GM19351 (cell line): ENCODE measurements at regions not wholly inside any gene's neighbourhood (a gene's known extent, or its start where the extent isn't known, plus 50 kb on each side); places are given as distances from the start of the nearest gene placed in this dataset.
"Not testable (repeated sequence)": the region's sequence is repeated elsewhere in the genome, so short reads cannot be mapped to it uniquely, and the experiment has no call there.

Experiments
- ATAC-seq: cut with Tn5 transposase; IDR thresholded peaks from one replicate; pipeline ENCODE4 v1.9.1; 2021; ENCODE audit warnings: mild to moderate bottlenecking, moderate library complexity; ENCODE audit not compliant: unreplicated experiment

DNA sequence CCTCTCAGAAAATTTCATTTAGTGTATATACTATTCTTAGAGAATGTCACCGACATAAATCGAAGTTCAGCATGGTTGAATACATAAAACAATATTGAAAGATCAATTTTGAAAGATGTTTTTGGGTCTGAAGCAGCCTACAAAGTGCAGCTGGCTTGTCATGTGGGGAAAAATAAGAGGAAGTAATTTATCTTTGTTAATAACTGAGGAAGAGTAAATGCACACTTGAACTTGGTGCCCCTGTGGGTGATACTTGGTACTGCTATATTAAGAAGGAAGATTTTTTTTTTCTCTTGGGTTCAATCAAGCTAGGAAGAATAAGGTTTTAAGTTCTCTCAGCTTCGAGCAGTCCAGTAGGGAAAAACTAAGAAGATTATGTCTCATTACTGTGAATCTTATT is 661.3 kb downstream of the RPL10L start:
- ATAC-seq = no peak

DNA sequence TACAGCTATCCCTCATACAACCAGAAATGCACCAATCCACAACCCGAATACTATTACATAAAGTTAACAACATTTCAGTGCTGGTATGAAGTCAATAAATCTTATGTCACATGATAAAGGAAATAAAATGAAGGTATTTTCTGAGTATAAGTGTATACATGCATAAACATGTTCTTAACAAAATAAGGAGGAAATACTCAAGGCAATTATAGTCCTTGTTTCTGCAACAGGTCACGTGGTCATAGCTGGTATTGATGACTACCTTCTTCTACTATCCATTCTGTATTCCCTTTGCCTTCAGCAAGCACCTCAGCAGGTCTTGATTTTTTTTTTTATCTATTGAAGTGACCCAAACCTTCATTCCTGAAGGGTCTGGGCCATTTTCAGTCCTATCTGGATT is 675.6 kb downstream of the RPL10L start:
- ATAC-seq = no peak

DNA sequence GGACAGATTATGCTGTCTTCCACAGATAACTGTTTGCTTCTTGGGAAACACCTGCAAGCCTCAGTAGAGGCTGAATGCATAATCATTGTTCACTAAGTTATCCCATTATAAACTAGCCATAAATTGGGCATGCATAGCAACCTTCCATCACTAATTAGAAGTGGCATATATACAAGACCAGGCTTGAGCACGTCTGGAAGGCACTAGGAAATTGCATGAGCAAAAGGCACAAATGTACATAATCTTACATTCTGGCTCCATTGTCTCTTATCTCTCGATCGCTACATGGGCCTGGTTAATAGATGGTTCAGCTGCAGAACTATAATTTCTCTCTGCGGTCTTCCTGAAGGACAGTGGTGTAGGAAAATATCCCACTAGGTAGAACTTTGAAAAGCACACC is 679.2 kb downstream of the RPL10L start:
- ATAC-seq = no peak

DNA sequence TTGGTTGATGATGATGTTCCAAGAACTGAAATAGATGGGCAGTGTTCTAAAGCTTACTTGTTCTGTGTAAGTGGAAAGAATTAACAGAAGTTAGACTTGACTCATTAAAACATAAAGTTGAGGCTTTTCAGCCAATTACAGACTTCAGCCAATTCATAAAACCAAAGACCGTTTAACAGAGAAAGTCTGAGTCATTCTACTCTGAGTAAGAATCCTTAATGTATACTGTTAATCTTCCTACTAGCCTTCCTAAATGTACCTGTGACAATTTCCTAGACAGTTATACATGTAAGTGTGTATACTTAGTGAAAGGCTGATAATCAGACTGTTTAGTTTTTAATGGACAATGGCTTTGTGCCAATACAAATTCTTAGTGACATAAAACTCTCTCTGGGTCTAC is 681.0 kb downstream of the RPL10L start:
- ATAC-seq = no peak

DNA sequence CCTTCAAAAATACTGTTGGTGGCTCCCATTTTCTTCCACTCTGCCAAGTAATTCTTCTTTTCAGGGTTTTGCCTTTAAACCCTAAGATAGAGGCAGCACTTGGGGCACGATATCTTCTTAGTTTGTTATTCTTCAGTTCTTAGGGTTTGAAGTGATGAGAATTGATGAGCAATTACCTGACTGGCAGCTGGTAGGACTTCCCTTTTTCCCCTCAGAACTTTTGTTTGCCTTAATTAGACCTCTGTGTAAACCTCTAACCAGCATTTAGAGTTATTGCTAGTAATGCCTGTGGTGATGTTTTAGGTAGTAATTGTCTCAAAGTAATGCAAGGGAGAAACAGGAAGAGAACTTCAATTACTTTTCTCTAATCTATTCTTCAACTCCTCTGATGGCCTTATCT is 683.5 kb downstream of the RPL10L start:
- no peak for ATAC-seq

DNA sequence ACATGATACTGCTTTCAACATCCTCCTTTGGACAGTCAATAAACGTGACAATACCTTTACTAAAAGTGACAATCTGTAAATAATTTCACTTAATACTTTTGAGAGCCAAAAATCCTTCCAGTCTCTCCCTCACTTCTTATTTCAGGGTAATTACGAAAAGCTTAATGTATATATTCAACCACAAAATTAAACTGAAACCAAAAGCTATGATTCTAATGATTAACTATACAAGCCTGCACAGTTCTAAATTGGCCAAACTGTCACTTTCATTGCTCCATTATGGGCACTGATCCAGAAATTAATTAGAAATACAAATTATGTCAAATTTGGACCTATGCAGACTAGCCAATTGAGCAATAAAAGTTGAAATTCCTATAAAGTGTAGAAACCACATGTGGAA is 696.5 kb upstream of the MIS18BP1 start:
- no peak for ATAC-seq

DNA sequence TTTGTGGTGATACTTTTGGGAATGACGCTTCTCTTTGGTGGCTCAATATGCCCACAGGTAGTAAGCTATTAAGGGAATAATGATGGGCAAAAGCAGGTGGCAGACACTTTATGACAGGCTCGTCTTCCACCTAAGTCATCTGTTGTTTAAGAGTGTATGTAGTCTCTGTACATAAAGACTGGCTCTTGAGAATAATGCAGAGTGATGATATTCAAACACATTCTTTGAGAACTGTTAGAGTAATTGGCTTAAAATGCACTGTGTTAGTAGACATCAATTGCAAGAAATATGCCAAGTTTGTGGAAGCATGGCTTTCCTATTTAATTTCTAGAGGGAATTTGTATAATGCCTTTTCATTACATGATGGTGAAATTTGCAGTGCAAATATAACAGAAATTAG is 694.8 kb upstream of the MIS18BP1 start:
- ATAC-seq = no peak

DNA sequence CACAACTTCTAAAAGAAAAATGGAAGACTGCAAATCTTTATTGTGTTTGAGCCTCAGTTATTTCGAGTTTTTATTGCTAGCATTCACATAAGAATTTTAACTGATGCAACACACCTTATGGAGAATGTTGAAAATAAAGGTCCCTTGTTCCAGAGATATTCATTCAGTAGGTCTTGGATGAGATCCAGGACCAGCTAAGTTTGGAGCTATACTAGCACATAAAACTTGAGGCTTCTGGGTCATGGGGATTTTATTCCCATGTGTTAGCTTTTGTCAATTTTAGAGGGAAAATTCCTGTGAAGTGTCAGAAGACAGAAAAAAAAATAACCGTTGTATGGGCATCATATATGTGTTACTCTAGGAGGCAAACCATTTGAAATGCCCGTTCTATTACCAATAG is 693.2 kb upstream of the MIS18BP1 start:
- no peak for ATAC-seq

DNA sequence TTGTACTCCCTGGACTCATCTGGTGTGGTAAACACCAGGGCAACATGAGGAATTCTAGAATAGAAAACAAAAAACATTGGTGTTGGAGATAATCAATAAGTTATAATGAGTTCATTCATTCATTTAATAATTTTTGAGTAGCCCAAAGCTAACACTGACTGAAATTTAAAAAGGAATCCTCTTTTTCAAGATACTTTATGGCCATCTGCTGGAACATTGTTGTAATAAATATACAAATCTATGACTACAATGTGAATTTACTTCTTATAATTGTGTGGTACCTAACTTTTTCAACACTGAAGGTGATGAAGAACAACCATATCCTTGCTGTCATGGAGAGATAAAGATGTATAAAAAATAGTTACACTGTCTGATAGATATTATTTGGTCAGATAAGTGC is 687.3 kb upstream of the MIS18BP1 start:
- ATAC-seq = no peak

DNA sequence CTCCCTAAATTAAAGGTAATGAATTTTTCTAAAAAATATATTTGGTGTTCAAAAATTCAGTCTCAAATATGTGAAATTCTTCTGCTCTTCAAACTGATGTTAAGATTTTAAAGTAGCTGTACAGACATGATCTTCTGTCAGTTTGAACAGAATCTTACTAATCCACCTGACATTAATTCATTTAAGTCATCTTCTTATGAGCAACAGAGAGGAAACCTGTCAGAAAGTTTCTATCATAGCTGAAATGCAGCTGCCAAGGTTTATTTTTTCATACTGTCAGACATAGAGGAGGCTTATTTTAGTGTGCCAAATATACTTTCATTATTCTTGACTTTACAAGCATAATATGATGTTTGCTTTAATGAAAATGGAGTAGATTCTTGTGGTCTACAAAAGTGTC is 686.6 kb upstream of the MIS18BP1 start:
- no peak for ATAC-seq

DNA sequence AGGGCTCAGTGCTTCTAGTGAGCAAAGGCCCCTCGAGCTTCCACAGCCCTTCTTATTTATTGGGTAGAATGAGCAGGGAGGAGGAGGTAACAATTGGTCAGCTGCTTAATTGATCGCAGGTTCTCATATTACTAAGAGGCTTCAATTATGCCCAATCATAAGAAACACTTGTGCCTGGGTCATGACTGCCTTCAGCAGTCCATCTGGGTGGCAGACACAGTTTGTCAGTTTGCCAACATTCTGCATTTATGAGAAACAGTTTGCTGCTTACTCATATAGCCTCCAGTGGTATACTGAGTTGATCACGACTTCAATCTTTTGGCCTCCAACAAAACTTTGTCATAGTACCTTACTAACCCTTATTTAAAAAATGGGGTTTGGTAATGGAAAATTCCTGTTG is 667.0 kb upstream of the MIS18BP1 start:
- not testable (repeated sequence) for ATAC-seq

DNA sequence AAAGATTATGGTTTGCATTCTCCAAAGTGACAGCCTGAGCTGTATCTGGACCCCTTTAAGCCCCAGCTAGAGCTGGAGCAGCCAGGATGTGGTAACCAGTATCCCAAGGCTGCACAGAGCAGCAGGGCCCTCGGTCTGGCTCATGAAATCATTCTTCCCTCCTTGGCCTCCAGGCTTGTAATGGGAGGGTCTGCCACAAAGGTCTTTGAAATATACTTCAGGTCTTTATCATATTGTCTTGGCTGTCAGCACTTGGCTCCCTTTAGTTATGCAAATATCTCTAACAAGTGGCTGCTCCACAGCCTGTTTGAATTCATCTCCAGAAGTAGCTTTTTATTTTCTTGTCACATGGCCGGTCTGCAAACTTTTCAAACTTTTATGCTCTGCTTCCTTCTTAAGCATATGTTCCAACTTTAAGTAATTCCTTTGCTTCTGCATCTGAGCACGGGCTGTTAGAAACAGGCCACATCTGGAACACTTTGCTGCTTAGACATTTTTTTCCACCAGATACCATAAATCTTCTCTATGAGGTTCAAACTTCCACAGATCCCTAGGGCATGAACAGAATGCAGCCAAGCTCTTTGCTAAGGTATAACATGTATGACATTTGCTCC is 663.4 kb upstream of the MIS18BP1 start:
- ATAC-seq = no peak

DNA sequence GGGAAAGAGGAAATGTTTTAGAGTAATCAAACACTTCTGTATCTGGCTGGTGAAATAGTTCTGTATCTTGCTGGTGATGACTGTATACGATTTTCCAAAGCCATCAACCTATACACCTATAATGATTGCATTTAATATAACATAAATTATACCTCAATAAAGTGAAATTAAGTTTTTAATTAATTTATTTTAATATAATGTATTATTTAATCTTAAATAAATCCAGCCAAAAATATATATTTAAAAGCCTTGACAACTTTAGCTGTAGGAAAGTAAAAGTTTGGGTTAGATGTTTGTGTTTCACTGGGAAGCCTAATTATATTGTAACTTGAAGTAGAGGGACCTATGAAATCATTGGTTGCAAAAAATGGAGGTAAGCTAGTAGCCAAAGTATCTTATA is 654.8 kb upstream of the MIS18BP1 start:
- no peak for ATAC-seq

DNA sequence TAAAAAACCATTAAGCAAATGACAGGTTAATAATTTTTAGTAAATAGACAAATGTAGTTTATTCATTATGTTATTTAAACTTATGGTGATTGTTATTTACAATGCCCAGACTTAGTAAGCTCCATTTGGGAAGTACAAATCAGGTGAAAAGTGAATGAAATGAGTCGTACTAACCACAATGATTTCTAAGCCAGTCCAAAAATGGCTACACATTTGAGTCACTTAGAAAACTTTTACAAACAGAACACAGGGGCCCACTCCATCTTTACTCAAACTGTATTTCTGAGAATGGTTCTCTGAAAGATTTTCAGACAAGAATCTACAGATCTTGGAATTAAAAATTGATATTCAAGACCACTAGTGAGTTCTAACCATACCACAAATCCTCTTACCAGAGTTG is 653.3 kb upstream of the MIS18BP1 start:
- peak; percentile 80 for ATAC-seq

DNA sequence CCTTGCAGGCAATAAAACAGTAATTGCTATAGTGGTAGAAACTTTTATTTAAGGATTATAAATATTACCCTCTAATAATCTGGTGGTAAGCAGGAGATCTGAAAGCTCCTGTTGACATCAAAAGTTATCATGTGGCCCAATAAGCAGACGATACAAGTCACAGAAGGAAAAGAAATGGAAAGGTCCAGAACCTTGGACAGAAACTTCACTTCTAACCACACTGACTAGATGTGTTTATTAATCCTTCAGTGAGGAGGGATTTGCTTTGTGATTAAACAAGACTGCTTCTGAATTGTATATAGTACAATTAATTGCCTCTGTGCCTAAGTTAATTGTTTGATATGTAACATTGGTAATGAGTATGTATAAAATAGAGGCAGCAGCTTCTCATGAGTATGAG is 652.7 kb upstream of the MIS18BP1 start:
- ATAC-seq = no peak

DNA sequence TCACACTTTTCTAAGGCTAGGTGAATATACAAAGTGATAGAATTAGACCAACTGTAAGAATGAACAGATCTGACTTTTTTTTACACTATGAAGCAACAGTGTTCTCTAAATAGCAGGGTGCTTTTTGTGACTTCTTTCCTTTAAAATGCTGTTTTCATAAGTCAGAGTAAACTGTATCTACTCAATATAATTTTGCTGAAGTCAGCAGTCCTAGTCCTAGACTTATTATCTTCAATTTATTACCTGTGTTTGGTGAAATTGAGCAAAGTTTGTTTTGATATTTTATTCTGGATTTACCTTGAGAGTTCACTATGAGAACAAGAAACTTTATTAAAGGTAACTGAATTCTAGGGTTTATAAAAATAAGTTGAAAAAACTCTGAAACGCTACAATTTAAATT is 651.3 kb upstream of the MIS18BP1 start:
- no peak for ATAC-seq

DNA sequence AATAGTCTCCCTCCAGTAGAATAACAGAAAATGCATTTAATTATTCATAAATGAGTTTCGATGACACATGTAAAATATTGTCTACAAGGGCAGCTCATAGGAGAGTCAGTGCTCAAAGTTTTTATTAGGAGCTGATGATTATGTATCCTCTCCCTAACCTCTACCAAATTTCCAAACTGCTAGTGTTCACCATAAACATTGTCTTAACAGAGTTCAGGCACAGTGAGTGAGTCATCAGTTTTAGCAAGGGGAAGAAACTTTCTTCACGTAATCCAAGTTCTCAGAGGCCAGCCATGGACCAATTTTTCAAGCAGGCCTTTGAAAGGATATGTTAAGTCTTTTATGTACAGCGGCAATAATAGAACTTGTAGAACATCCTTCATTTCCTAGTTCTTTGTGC is 649.2 kb upstream of the MIS18BP1 start:
- ATAC-seq = no peak

DNA sequence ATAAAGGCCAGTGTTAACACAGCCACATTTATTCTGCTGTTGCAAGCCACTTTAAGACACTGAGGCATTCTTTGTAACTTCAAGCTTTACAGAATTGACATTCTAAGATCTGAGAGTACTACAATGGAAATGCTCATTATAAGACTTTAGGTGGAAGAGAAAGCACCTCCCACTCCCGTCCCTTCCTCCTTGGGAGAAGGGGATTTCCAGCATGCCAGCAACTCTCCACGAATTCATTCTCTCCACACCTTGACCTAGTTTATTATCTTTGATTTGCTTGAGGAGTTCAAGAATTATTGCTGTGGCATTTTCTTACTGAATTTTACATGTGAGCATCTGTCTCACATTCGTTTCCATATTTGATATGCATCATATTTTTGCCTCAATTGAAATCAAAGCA is 644.4 kb upstream of the MIS18BP1 start:
- no peak for ATAC-seq

DNA sequence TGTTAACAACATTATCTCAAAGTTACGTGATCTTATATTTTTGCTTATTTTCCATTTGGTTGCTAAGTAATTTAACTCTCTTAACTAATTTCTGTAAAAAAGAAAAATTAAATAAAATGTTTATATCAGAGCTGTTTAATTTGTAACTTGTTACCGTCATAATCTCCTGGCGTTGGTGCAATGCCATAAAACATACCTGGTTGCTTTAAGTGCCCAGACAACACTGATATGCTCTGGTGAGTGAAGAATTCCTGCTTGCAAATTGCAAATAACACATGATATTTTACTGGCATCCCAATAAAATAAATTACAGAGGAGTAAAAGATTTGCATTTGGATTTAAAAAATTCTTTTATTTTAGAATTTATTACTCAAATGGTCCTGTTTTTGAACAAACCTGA is 640.1 kb upstream of the MIS18BP1 start:
- no peak for ATAC-seq

DNA sequence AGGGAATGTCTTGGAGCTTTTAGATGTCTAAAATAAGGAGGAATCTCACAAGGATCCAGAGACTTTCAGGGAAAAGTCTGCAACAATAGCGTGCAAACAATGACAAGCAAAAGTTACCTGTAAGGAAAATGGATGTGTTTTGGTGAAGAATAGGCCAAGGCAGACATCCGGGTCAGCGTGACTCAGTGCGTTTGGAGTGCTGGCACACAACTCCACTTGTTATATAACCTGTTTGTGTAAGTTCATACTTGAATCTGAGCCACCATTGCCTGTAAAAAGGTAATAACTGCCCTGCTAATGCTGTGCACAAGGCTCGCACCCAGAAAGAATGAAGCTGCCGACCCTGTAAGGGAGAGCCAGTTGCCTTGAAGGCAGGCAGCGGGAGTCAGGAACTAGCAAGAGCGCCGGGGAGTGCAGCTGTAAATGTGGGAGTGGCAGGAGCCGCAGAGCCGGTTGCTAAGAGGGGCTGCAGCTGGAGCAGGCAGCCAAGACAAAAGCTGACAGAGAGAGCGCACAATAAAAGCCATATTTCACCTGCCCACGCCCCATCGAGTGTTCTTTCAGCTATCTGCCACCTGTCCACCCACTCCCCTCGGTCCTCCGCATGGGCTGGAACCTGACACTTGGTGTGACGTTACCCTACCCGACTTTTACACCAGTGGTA is 638.5 kb upstream of the MIS18BP1 start:
- no peak for ATAC-seq

DNA sequence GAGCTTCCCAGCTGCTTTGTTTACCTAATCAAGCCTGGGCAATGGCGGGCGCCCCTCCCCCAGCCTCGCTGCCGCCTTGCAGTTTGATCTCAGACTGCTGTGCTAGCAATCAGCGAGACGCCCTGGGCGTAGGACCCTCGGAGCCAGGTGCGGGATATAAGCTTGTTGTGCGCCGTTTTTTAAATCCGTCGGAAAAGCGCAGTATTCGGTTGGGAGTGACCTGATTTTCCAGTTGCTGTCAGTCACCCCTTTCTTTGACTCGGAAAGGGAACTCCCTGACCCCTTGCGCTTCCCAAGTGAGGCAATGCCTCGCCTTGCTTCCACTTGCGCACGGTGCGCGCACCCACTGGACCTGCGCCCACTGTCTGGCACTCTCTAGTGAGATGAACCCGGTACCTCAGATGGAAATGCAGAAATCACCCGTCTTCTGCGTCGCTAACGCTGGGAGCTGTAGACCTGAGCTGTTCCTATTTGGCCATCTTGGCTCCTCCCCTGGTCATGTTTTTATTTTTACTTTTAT is 635.8 kb upstream of the MIS18BP1 start:
- ATAC-seq = not testable (repeated sequence)

DNA sequence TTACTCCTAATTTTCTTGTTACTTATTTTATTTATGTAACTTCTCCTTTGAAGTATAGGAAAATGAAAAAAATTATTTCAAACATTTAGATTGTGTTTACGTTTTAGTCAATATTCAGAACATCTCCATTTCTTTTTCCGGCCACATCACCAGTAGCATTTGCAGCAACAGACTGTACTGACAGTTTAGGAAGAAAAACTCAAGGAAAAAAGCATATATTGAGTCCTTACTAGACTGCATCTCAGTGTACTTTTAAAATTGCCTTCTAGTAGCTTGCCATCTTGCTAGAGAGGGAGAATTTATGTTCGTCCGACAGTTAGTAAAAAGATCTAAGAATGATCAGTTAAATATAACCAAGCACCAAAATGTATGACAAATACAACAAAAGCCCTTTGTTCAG is 625.0 kb upstream of the MIS18BP1 start:
- ATAC-seq = no peak

DNA sequence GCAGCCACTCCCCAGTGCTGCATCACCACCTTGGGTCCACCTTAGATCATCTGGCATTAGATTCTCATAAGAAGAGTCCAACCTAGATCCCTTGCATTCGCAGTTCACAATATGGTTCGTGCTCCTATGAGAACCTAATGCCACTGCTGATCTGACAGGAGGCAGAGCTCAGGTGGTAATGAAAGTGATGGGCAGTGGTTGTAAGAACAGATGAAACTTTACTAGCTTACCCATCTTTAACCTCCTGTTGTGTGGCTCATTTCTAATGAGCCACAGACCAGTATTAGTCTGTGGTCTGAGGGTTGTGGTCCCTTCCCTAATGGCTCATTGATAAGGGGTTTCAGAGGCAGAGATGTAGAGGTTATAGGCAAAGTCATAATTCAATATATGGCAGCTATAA is 615.9 kb upstream of the MIS18BP1 start:
- peak; percentile 19 for ATAC-seq
